ENCODE measurements at regions not wholly inside any gene's neighbourhood (a gene's known extent, or its start where the extent isn't known, plus 50 kb on each side); places are given as distances from the start of the nearest gene placed in this dataset.

DNA sequence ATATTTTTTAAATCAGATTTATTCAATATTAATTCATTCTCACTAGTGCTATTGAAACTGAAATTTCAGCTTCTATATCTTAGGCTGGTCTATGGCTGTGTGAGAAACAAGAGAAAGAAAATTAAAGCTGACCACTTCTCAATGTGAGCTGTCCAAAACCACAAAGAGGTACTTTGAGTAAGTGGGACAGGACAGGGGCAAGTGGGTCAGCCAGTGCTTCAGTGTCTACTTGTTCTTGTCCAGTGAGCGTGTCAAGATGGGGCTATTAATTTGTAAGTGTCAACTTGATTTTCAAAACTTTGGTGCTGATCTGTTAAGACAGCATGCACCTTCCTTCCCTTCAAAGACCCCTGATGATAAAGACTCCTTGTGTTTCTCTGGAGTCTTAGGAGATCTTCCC, 533.9 kb downstream of the PLPP3 start:
- no peak overlapping the region for H3K4me3 ChIP-seq
- TF ChIP-seq POLR2A (IDR thresholded peaks at IDR 0.05), result no peak
- TF ChIP-seq, protein P1, sequence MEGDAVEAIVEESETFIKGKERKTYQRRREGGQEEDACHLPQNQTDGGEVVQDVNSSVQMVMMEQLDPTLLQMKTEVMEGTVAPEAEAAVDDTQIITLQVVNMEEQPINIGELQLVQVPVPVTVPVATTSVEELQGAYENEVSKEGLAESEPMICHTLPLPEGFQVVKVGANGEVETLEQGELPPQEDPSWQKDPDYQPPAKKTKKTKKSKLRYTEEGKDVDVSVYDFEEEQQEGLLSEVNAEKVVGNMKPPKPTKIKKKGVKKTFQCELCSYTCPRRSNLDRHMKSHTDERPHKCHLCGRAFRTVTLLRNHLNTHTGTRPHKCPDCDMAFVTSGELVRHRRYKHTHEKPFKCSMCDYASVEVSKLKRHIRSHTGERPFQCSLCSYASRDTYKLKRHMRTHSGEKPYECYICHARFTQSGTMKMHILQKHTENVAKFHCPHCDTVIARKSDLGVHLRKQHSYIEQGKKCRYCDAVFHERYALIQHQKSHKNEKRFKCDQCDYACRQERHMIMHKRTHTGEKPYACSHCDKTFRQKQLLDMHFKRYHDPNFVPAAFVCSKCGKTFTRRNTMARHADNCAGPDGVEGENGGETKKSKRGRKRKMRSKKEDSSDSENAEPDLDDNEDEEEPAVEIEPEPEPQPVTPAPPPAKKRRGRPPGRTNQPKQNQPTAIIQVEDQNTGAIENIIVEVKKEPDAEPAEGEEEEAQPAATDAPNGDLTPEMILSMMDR (IDR thresholded peaks at IDR 0.05), result no peak
- 86% methylated on average over 1 of the region's 1 CpG for WGBS (ENCODE audit: insufficient coverage, low coverage, low lambda C conversion rate, missing lambda C conversion rate)
- H3K36me3 ChIP-seq, result no peaks in the 10 kb centered on the region
- H3K27me3 ChIP-seq, result no peaks in the 10 kb centered on the region
- ATAC-seq (no peak), DNase-seq (no peak)
- intact Hi-C loops (cut with DNase I), result no loop called here
- H3K9me3 ChIP-seq, result no peaks in the 10 kb centered on the region
- H3K4me1 ChIP-seq, result no peaks in the 10 kb centered on the region
- H3K27ac ChIP-seq, result no peak overlapping the region

DNA sequence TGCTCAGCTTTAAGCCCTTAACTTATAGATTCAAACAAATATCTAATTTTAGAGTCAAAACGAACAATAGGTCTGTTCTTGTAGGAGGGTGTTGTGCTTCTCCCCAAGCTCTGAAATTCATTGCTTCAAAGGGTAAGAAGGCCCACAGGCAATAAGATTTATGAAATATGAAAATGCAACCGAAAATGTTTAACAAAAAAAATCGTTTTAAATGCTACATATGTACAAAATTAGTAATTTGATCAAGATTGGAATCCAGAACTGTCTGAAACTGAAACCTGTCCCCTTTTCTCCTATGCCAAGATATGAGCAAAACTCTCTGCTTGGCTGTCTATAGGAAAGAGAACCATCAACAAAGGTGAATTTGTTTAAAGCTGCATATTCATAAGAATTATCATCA, 534.3 kb downstream of the PLPP3 start:
- intact Hi-C loops (cut with DNase I), result no loop called here
- WGBS (ENCODE audit: insufficient coverage, low coverage, low lambda C conversion rate, missing lambda C conversion rate), result 33% methylated on average over 3 of the region's 3 CpGs
- no peak for TF ChIP-seq POLR2A (IDR thresholded peaks at IDR 0.05)
- TF ChIP-seq, protein P1 (IDR thresholded peaks at IDR 0.05), result no peak

DNA sequence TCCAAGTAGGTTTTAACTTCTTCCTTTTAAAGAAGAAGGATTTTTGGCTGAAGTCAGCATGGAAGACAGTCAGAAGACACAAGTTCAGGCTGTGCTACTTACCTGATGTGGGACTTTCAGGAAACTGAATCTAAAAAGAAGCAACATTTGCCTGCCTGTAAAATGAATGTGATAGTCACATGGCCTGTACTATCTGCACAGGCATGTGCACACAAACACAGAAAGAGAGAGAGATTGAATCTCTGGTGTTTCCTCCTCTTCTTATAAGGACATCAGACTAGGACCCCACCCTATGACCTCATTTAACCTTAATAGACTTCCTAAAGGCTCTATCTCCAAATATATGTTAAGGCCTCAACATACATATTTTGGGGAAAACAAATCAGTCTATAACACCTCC, 542.9 kb downstream of the PLPP3 start:
- TF ChIP-seq, protein P1 (IDR thresholded peaks at IDR 0.05), result no peak
- no peak for TF ChIP-seq POLR2A (IDR thresholded peaks at IDR 0.05)
- no peak for DNase-seq
- intact Hi-C loops (cut with DNase I), result no loop called here
- no peak for ATAC-seq
- H3K4me1 ChIP-seq, result no peaks in the 10 kb centered on the region
- no peaks in the 10 kb centered on the region for H3K9me3 ChIP-seq
- H3K4me3 ChIP-seq, result no peak overlapping the region
- H3K27ac ChIP-seq, result no peak overlapping the region
- no peaks in the 10 kb centered on the region for H3K27me3 ChIP-seq
- H3K36me3 ChIP-seq, result no peaks in the 10 kb centered on the region

More for the DNA sequence above, 534.3 kb downstream of the PLPP3 start:
- Histone ChIP-seq H3K9me3 (no peaks in the 10 kb centered on the region), H3K4me1 (no peaks in the 10 kb centered on the region), H3K36me3 (no peaks in the 10 kb centered on the region), H3K27me3 (no peaks in the 10 kb centered on the region), H3K4me3 (no peak overlapping the region), H3K27ac (no peak overlapping the region)
- no peak for DNase-seq
- ATAC-seq, result no peak

DNA sequence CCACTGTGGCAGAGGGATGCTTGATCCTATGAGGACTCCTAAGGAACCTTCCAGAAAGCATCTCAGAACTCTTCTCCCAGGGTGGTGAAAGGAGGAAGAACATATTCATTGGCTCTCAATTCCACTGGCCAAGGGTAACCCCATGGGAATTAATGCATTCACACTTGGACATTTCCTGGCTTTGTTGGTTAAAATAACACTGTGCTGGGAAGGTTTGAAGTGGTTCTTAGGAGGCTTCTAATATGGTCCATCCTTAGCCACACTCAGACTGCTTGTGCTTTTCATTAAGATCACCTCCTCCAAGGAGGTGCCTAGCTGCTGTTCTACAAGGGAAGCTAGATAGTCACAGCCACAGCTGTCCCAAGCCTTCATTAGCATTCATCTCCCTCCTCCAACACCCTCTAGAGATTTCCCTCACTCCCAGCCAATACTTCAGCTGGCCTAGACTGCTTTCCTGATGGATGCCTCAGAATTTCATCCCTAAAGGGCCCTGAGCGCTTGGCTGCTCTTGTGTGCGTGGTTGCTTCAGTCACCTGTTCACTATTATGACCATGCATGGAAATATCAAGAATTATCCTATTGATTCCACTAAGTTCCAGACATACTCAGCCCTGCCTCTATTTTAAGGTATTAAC, 544.4 kb downstream of the PLPP3 start:
- no peak for TF ChIP-seq POLR2A (IDR thresholded peaks at IDR 0.05)
- TF ChIP-seq, protein P1 (IDR thresholded peaks at IDR 0.05), result no peak
- H3K9me3 ChIP-seq, result no peaks in the 10 kb centered on the region
- H3K27ac ChIP-seq, result no peak overlapping the region
- intact Hi-C loops (cut with DNase I), result no loop called here
- 88% methylated on average over 2 of the region's 2 CpGs for WGBS (ENCODE audit: insufficient coverage, low coverage, low lambda C conversion rate, missing lambda C conversion rate)
- no peak for ATAC-seq
- H3K4me3 ChIP-seq, result no peak overlapping the region
- H3K36me3 ChIP-seq, result no peaks in the 10 kb centered on the region
- no peak for DNase-seq
- no peaks in the 10 kb centered on the region for H3K4me1 ChIP-seq
- H3K27me3 ChIP-seq, result no peaks in the 10 kb centered on the region

DNA sequence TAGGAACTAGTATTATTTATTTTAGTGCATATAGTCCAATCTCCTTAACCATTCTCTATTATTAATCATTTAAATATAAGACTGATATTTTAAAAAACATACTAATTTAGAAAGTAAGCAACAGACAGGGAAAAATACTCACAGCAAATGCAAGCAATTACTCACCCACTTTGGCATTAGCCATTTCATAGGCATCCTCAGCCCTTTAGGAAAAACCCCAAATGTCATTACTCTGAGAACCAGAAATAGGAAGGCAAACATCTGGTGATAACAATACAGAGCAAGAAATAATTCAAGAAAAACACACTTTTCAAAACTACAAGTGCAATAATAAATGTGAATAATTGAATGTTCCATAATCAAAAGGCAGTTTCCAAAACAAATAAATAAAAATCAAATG, 545.1 kb downstream of the PLPP3 start:
- H3K9me3 ChIP-seq, result no peaks in the 10 kb centered on the region
- DNase-seq (no peak), ATAC-seq (no peak)
- intact Hi-C loops (cut with DNase I), result no loop called here
- H3K4me3 ChIP-seq, result no peak overlapping the region
- no peaks in the 10 kb centered on the region for H3K4me1 ChIP-seq
- H3K27me3 ChIP-seq, result no peaks in the 10 kb centered on the region
- TF ChIP-seq, protein P1 (IDR thresholded peaks at IDR 0.05), result no peak
- no peak for TF ChIP-seq POLR2A (IDR thresholded peaks at IDR 0.05)
- no peak overlapping the region for H3K27ac ChIP-seq
- H3K36me3 ChIP-seq, result no peaks in the 10 kb centered on the region
